Liver (tissue), 8 donors: ENCODE measurements at regions not wholly inside any gene's neighbourhood (a gene's known extent, or its start where the extent isn't known, plus 50 kb on each side); places are given as distances from the start of the nearest gene placed in this dataset.

ENCODE experiments used
- DNase-seq: peaks from one replicate; pipeline ENCODE4 v3.0.0-alpha.2; 2017; ENCODE audit warnings: low spot score
- H3K27ac ChIP-seq, 2 donors: one replicate each; pipeline ENCODE4 v1.7.0; 2013; ENCODE audit warnings: inconsistent platforms in 2 of 2, low read length in 2 of 2, control low read depth in 1 of 2, low read depth in 1 of 2, mild to moderate bottlenecking in 1 of 2
- H3K27me3 ChIP-seq, 4 donors: one replicate each; pipeline versions ENCODE4 v1.6.1 to v1.7.0; 2013; ENCODE audit warnings: low read length in 3 of 4, inconsistent platforms in 1 of 4, mild to moderate bottlenecking in 1 of 4, moderate library complexity in 1 of 4; ENCODE audit not compliant: control insufficient read depth in 4 of 4, insufficient read depth in 4 of 4
- H3K36me3 ChIP-seq, 4 donors: one replicate each; pipeline versions ENCODE4 v1.6.1 to v1.7.0; 2013; ENCODE audit warnings: low read length in 3 of 4, mild to moderate bottlenecking in 3 of 4, low read depth in 1 of 4, moderate library complexity in 1 of 4; ENCODE audit not compliant: control insufficient read depth in 4 of 4, insufficient read depth in 3 of 4
- H3K4me1 ChIP-seq, 4 donors: one replicate each; pipeline versions ENCODE4 v1.6.1 to v1.7.0; 2013; ENCODE audit warnings: low read length in 3 of 4, mild to moderate bottlenecking in 3 of 4, moderate library complexity in 1 of 4; ENCODE audit not compliant: control insufficient read depth in 4 of 4, insufficient read depth in 4 of 4
- H3K4me3 ChIP-seq, 3 donors: one replicate each; pipeline versions ENCODE4 v1.6.1 to v1.7.0; 2013; ENCODE audit warnings: low read length in 3 of 3, control low read depth in 1 of 3, low read depth in 1 of 3, mild to moderate bottlenecking in 1 of 3
- H3K9ac ChIP-seq, 2 donors: one replicate each; pipeline ENCODE4 v1.7.0; 2013; ENCODE audit warnings: low read length in 2 of 2, mild to moderate bottlenecking in 2 of 2, moderate library complexity in 2 of 2, control low read depth in 1 of 2, low read depth in 1 of 2
- H3K9me3 ChIP-seq, 4 donors: one replicate each; pipeline versions ENCODE4 v1.6.1 to v1.7.0; 2013; ENCODE audit warnings: low read length in 3 of 4; ENCODE audit not compliant: control insufficient read depth in 4 of 4
- CTCF ChIP-seq: fragments of 150-350 bp; IDR thresholded peaks from 2 replicates; pipeline ENCODE4 v1.5.1; 2017; ENCODE audit warnings: improper control_type of control experiment, low read depth, low read length; ENCODE audit not compliant: missing input control
- EGR1 ChIP-seq, 2 donors: IDR thresholded peaks; 2 replicates each; pipeline ENCODE4 v1.6.1; 2016 to 2018; ENCODE audit warnings: antibody characterized with exemption in 2 of 2, low read depth in 2 of 2
- FOXA2 ChIP-seq: IDR thresholded peaks from 2 replicates; pipeline ENCODE4 v1.6.1; 2016; ENCODE audit warnings: antibody characterized with exemption
- HNF4A ChIP-seq, 2 donors: conservative IDR thresholded peaks; 2 replicates each; pipeline ENCODE4 v1.6.1; 2016; ENCODE audit warnings: antibody characterized with exemption in 2 of 2, mild to moderate bottlenecking in 2 of 2
- HNF4G ChIP-seq: IDR thresholded peaks from 2 replicates; pipeline ENCODE4 v1.6.1; 2016; ENCODE audit warnings: antibody characterized with exemption
- JUND ChIP-seq, 2 donors: IDR thresholded peaks; 2 replicates each; pipeline ENCODE4 v1.6.1; 2016; ENCODE audit warnings: antibody characterized with exemption in 2 of 2
- NR2F2 ChIP-seq: IDR thresholded peaks from 2 replicates; pipeline ENCODE4 v1.6.1; 2016; ENCODE audit warnings: antibody characterized with exemption
- RAD21 ChIP-seq, 2 donors: IDR thresholded peaks; 2 replicates each; pipeline ENCODE4 v1.6.1; 2016; ENCODE audit warnings: antibody characterized with exemption in 2 of 2, mild to moderate bottlenecking in 2 of 2
- REST ChIP-seq: IDR thresholded peaks from 2 replicates; pipeline ENCODE4 v1.6.1; 2016; ENCODE audit warnings: antibody characterized with exemption, mild to moderate bottlenecking
- RXRA ChIP-seq, 2 donors: IDR thresholded peaks; 2 replicates each; pipeline ENCODE4 v1.6.1; 2017 to 2018; ENCODE audit warnings: antibody characterized with exemption in 2 of 2, mild to moderate bottlenecking in 1 of 2
- SP1 ChIP-seq: IDR thresholded peaks from 2 replicates; pipeline ENCODE4 v1.6.1; 2018; ENCODE audit warnings: antibody characterized with exemption, mild to moderate bottlenecking
- TAF1 ChIP-seq: conservative IDR thresholded peaks from 2 replicates; pipeline ENCODE4 v1.6.1; 2016; ENCODE audit warnings: antibody characterized with exemption, mild to moderate bottlenecking
- YY1 ChIP-seq: IDR thresholded peaks from 2 replicates; pipeline ENCODE4 v1.6.1; 2016; ENCODE audit warnings: antibody characterized with exemption, mild to moderate bottlenecking
- ZBTB33 ChIP-seq: IDR thresholded peaks from 2 replicates; pipeline ENCODE4 v1.6.1; 2016; ENCODE audit warnings: antibody characterized with exemption
- WGBS: extraction: QIAGEN DNeasy Blood & Tissue Kit; methylation state at CpG from one replicate; pipeline ENCODE4 v1.1.7; 2013; 5-methylcytosine and 5-hydroxymethylcytosine counted together
- donor health status: healthy.
- donor health status: healthy.
- donor health status: healthy.
- donor health status: healthy.
- donor health status: healthy.

GRCh38 chr3:76495216-76495615, 544.7 kb upstream of the ROBO2 start (continued):
- TF ChIP-seq JUND (IDR thresholded peaks at IDR 0.05), result no peak
- TF ChIP-seq EGR1 (IDR thresholded peaks at IDR 0.05; ENCODE audit: low read depth in 2 of 2), result no peak
- TF ChIP-seq YY1, result no peak

GRCh38 chr3:76497636-76498035, 542.3 kb upstream of the ROBO2 start:
- WGBS, result 58% methylated on average over 3 of the region's 3 CpGs
- no peak for DNase-seq
- peaks cover 0 to 3% (median 0%) of the 10 kb centered on the region in 4 donors for H3K9me3 ChIP-seq
- no peaks in the 10 kb centered on the region for H3K36me3 ChIP-seq
- H3K27me3 ChIP-seq, result no peaks in the 10 kb centered on the region
- no peaks in the 10 kb centered on the region for H3K4me1 ChIP-seq
- TF ChIP-seq JUND (IDR thresholded peaks at IDR 0.05) (no peak), YY1 (no peak), NR2F2 (no peak), HNF4A (conservative IDR thresholded peaks at IDR 0.05) (no peak), TAF1 (no peak), CTCF (no peak), SP1 (no peak), ZBTB33 (no peak)
- H3K27ac ChIP-seq, result no peak overlapping the region
- H3K4me3 ChIP-seq, result no peak overlapping the region
- no peak overlapping the region for H3K9ac ChIP-seq

- TF ChIP-seq RAD21 (IDR thresholded peaks at IDR 0.05), result no peak
- no peak for TF ChIP-seq HNF4G
- no peak for TF ChIP-seq RXRA (IDR thresholded peaks at IDR 0.05)
- H3K27me3 ChIP-seq, result no peaks in the 10 kb centered on the region
- H3K36me3 ChIP-seq, result no peaks in the 10 kb centered on the region
- 85% methylated on average over 2 of the region's 2 CpGs for WGBS
- H3K27ac ChIP-seq, result no peak overlapping the region
- peaks cover 0 to 3% (median 0%) of the 10 kb centered on the region in 4 donors for H3K9me3 ChIP-seq
- no peaks in the 10 kb centered on the region for H3K4me1 ChIP-seq
- no peak for DNase-seq
- H3K4me3 ChIP-seq, result no peak overlapping the region
- no peak overlapping the region for H3K9ac ChIP-seq
Observed at GRCh38 chr3:76500746-76501275, 539.1 kb upstream of the ROBO2 start.

- H3K9ac ChIP-seq, result no peak overlapping the region
- H3K36me3 ChIP-seq, result no peaks in the 10 kb centered on the region
- no peaks in the 10 kb centered on the region for H3K4me1 ChIP-seq
- no peaks in the 10 kb centered on the region for H3K27me3 ChIP-seq
- H3K27ac ChIP-seq, result no peak overlapping the region
- WGBS, result 48% methylated on average over 1 of the region's 1 CpG
- no peak overlapping the region for H3K4me3 ChIP-seq
- H3K9me3 ChIP-seq, result peaks cover 0 to 3% (median 0%) of the 10 kb centered on the region in 4 donors
- no peak for DNase-seq
- no peak for TF ChIP-seq REST
- no peak for TF ChIP-seq HNF4A (conservative IDR thresholded peaks at IDR 0.05)
- no peak for TF ChIP-seq RXRA (IDR thresholded peaks at IDR 0.05)
- no peak for TF ChIP-seq NR2F2
- TF ChIP-seq RAD21 (IDR thresholded peaks at IDR 0.05), result no peak
- TF ChIP-seq TAF1, result no peak
- no peak for TF ChIP-seq HNF4G
- TF ChIP-seq CTCF, result no peak
- no peak for TF ChIP-seq FOXA2
- no peak for TF ChIP-seq JUND (IDR thresholded peaks at IDR 0.05)
Observed at GRCh38 chr3:76501315-76501714, 538.6 kb upstream of the ROBO2 start.
